Prostate gland (tissue), 2 donors: ENCODE measurements at regions not wholly inside any gene's neighbourhood (a gene's known extent, or its start where the extent isn't known, plus 50 kb on each side); places are given as distances from the start of the nearest gene placed in this dataset.

Experiments used
- POLR2AphosphoS5 ChIP-seq: sonication (generic); formaldehyde crosslinking; IDR thresholded peaks from one replicate; pipeline ENCODE4 v1.6.1; 2017; ENCODE audit warnings: antibody characterized with exemption
- TF ChIP-seq, protein P1 (sequence below), 4 experiments: fragments of 200-600 bp in 2 of 4; fragments of 450-650 bp in 2 of 4; sonication (generic) in 2 of 4; IDR thresholded peaks; 1 replicate in 3 of 4; 2 replicates in 1 of 4; pipeline ENCODE4 v1.5.1; 2016 to 2019; ENCODE audit warnings: antibody characterized with exemption in 4 of 4, mild to moderate bottlenecking in 2 of 4, moderate library complexity in 2 of 4

GRCh38 chr4:124904723-124905388, 192.3 kb upstream of the ANKRD50 start:
- TF ChIP-seq, protein P1, sequence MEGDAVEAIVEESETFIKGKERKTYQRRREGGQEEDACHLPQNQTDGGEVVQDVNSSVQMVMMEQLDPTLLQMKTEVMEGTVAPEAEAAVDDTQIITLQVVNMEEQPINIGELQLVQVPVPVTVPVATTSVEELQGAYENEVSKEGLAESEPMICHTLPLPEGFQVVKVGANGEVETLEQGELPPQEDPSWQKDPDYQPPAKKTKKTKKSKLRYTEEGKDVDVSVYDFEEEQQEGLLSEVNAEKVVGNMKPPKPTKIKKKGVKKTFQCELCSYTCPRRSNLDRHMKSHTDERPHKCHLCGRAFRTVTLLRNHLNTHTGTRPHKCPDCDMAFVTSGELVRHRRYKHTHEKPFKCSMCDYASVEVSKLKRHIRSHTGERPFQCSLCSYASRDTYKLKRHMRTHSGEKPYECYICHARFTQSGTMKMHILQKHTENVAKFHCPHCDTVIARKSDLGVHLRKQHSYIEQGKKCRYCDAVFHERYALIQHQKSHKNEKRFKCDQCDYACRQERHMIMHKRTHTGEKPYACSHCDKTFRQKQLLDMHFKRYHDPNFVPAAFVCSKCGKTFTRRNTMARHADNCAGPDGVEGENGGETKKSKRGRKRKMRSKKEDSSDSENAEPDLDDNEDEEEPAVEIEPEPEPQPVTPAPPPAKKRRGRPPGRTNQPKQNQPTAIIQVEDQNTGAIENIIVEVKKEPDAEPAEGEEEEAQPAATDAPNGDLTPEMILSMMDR (IDR thresholded peaks at IDR 0.05): no peak
- no peak for TF ChIP-seq POLR2AphosphoS5
